GM23338 (cell line): ENCODE measurements at regions not wholly inside any gene's neighbourhood (a gene's known extent, or its start where the extent isn't known, plus 50 kb on each side); places are given as distances from the start of the nearest gene placed in this dataset.

Experiments used
- ATAC-seq: fragments of 200-7000 bp; cut with Tn5 transposase; 3 replicates; pipeline ENCODE4 v1.9.1; 2020
- DNase-seq: peaks from one replicate; pipeline ENCODE4 v3.0.0-alpha.2; 2015; ENCODE audit warnings: low spot score
- H2AFZ ChIP-seq: fragments of 200-600 bp; sonication (generic); 2 replicates; pipeline ENCODE4 v1.8.0; 2016; ENCODE audit warnings: antibody characterized with exemption, mild to moderate bottlenecking, moderate library complexity
- H3F3A ChIP-seq: fragments of 200-600 bp; sonication (generic); replicated peaks from 2 replicates; pipeline ENCODE4 v1.8.0; 2017; ENCODE audit warnings: antibody characterized with exemption, mixed run types, low read depth
- H3K27ac ChIP-seq: fragments of 200-600 bp; sonication (generic); 2 replicates; pipeline ENCODE4 v1.6.1; 2016; ENCODE audit warnings: low read depth
- H3K27me3 ChIP-seq: fragments of 200-600 bp; sonication (generic); 2 replicates; pipeline ENCODE4 v1.8.0; 2016; ENCODE audit warnings: mild to moderate bottlenecking, mixed run types, moderate library complexity; ENCODE audit not compliant: insufficient read depth
- H3K36me3 ChIP-seq: fragments of 200-600 bp; sonication (generic); 2 replicates; pipeline ENCODE4 v1.8.0; 2016; ENCODE audit warnings: mild to moderate bottlenecking; ENCODE audit not compliant: insufficient read depth
- H3K4me1 ChIP-seq: fragments of 200-600 bp; sonication (generic); 2 replicates; pipeline ENCODE4 v1.8.0; 2016; ENCODE audit warnings: mild to moderate bottlenecking, moderate library complexity; ENCODE audit not compliant: insufficient read depth
- H3K4me2 ChIP-seq: fragments of 200-600 bp; sonication (generic); 2 replicates; pipeline ENCODE4 v1.7.1; 2017; ENCODE audit warnings: mixed run types
- H3K4me3 ChIP-seq: fragments of 200-600 bp; sonication (generic); 2 replicates; pipeline ENCODE4 v1.6.1; 2016; ENCODE audit warnings: mixed run types
- H3K79me2 ChIP-seq: fragments of 200-600 bp; sonication (generic); replicated peaks from 2 replicates; pipeline ENCODE4 v1.8.0; 2017; ENCODE audit warnings: mild to moderate bottlenecking; ENCODE audit not compliant: insufficient read depth
- H3K9me2 ChIP-seq: fragments of 200-600 bp; sonication (generic); 2 replicates; pipeline ENCODE4 v1.8.0; 2017; ENCODE audit not compliant: insufficient read depth
- H4K20me1 ChIP-seq: fragments of 200-600 bp; sonication (generic); replicated peaks from 2 replicates; pipeline ENCODE4 v1.8.0; 2017; ENCODE audit warnings: mild to moderate bottlenecking; ENCODE audit not compliant: insufficient read depth
- H3K27ac Mint-ChIP-seq: 2 replicates; pipeline ENCODE4 v1.8.0; 2020; ENCODE audit warnings: inconsistent platforms, mild to moderate bottlenecking, moderate library complexity, mixed read lengths
- H3K27me3 Mint-ChIP-seq: 3 replicates; pipeline ENCODE4 v1.8.0; 2022; ENCODE audit warnings: low read depth, mild to moderate bottlenecking, moderate library complexity, mixed read lengths, inconsistent platforms; ENCODE audit not compliant: insufficient read depth, poor library complexity
- H3K36me3 Mint-ChIP-seq: 3 replicates; pipeline ENCODE4 v1.8.0; 2021; ENCODE audit warnings: low read depth, mild to moderate bottlenecking, inconsistent platforms, moderate library complexity, mixed read lengths
- H3K4me1 Mint-ChIP-seq: 3 replicates; pipeline ENCODE4 v1.8.0; 2020; ENCODE audit warnings: mild to moderate bottlenecking, inconsistent platforms, mixed read lengths
- H3K4me3 Mint-ChIP-seq: 3 replicates; pipeline ENCODE4 v1.8.0; 2021; ENCODE audit warnings: moderate library complexity, mild to moderate bottlenecking, inconsistent platforms, mixed read lengths
- H3K9me3 Mint-ChIP-seq: 3 replicates; pipeline ENCODE4 v1.8.0; 2020; ENCODE audit warnings: moderate library complexity, mild to moderate bottlenecking, inconsistent platforms, mixed read lengths
- CREB1 ChIP-seq: fragments of 250-450 bp; sonication (Bioruptor Pico); IDR thresholded peaks from 2 replicates; pipeline ENCODE4 v1.5.0; 2020; ENCODE audit warnings: low read depth, mild to moderate bottlenecking, moderate library complexity
- CTCF ChIP-seq, 2 experiments: fragments of 200-600 bp in 1 of 2; sonication (generic) in 1 of 2; conservative IDR thresholded peaks; 2 replicates each; pipeline versions ENCODE4 v1.5.1 to v1.6.1; 2016 to 2017; ENCODE audit warnings: antibody characterized with exemption in 2 of 2, low read depth in 2 of 2, mild to moderate bottlenecking in 2 of 2, moderate library complexity in 1 of 2
- ETS1 ChIP-seq: IDR thresholded peaks from 2 replicates; pipeline ENCODE4 v1.6.1; 2016; ENCODE audit warnings: antibody characterized with exemption
- EZH2 ChIP-seq: fragments of 200-600 bp; sonication (generic); IDR thresholded peaks from one replicate; pipeline ENCODE4 v1.8.0; 2017; ENCODE audit warnings: antibody characterized with exemption, mild to moderate bottlenecking, low read depth; ENCODE audit not compliant: unreplicated experiment
- JUNB ChIP-seq: IDR thresholded peaks from one replicate; pipeline ENCODE4 v1.6.1; 2016; ENCODE audit warnings: antibody characterized with exemption; ENCODE audit not compliant: unreplicated experiment
- NANOG ChIP-seq: IDR thresholded peaks from 2 replicates; pipeline ENCODE4 v1.6.1; 2016; ENCODE audit warnings: antibody characterized with exemption, borderline replicate concordance
- POLR2AphosphoS5 ChIP-seq: IDR thresholded peaks from 2 replicates; pipeline ENCODE4 v1.6.1; 2016; ENCODE audit warnings: antibody characterized with exemption, low read depth
- REST ChIP-seq: IDR thresholded peaks from one replicate; pipeline ENCODE4 v1.6.1; 2018; ENCODE audit warnings: antibody characterized with exemption; ENCODE audit not compliant: unreplicated experiment
- ZNF114 ChIP-seq: fragments of 250-450 bp; sonication (Bioruptor Pico); IDR thresholded peaks from 2 replicates; pipeline ENCODE4 v1.5.0; 2020; ENCODE audit warnings: mild to moderate bottlenecking, moderate library complexity
- ZNF331 ChIP-seq: fragments of 250-450 bp; sonication (Bioruptor Pico); IDR thresholded peaks from 2 replicates; pipeline ENCODE4 v1.5.0; 2020; ENCODE audit warnings: low read depth, mild to moderate bottlenecking, moderate library complexity
- ZNF462 ChIP-seq: fragments of 250-450 bp; sonication (Bioruptor Pico); IDR thresholded peaks from 2 replicates; pipeline ENCODE4 v1.5.0; 2020; ENCODE audit warnings: mild to moderate bottlenecking, moderate library complexity

- H3K9me2 ChIP-seq = no peaks in the 10 kb centered on the region
- no peak overlapping the region for H3K4me2 ChIP-seq
- no peaks in the 10 kb centered on the region for H3K36me3 Mint-ChIP-seq
- peaks cover 2% of the 10 kb centered on the region; the same call in 1 of the 2 replicates for H4K20me1 ChIP-seq
- TF ChIP-seq JUNB = no peak
- TF ChIP-seq CTCF (conservative IDR thresholded peaks at IDR 0.05; ENCODE audit: low read depth in 2 of 2) = no peak
- TF ChIP-seq ZNF462 (CRISPR knock-in tag) = no peak
- no peak for TF ChIP-seq ZNF331 (CRISPR knock-in tag)
- TF ChIP-seq REST = no peak
- TF ChIP-seq ETS1 = no peak
- TF ChIP-seq CREB1 (CRISPR knock-in tag) = no peak
- TF ChIP-seq POLR2AphosphoS5 = no peak
- TF ChIP-seq EZH2 = no peak
- TF ChIP-seq ZNF114 (CRISPR knock-in tag) = no peak
- no peak for TF ChIP-seq NANOG
- no peaks in the 10 kb centered on the region for H3K4me1 Mint-ChIP-seq
- H3K4me3 ChIP-seq = no peak overlapping the region
- no peaks in the 10 kb centered on the region for H3K79me2 ChIP-seq
- H3K4me1 ChIP-seq = no peaks in the 10 kb centered on the region
- no peak overlapping the region for H3K27ac Mint-ChIP-seq
- H3K27me3 ChIP-seq = no peaks in the 10 kb centered on the region
- no peak for ATAC-seq
- no peak overlapping the region for H2AFZ ChIP-seq
- H3F3A ChIP-seq = no peaks in the 10 kb centered on the region
- no peaks in the 10 kb centered on the region for H3K27me3 Mint-ChIP-seq
- no peaks in the 10 kb centered on the region for H3K9me3 Mint-ChIP-seq
- no peaks in the 10 kb centered on the region for H3K36me3 ChIP-seq
- no peak for DNase-seq
- no peak overlapping the region for H3K27ac ChIP-seq
- H3K4me3 Mint-ChIP-seq = no peak overlapping the region
Measured at GRCh38 chr12:17370621-17371020, 719.4 kb downstream of the RERGL start.
